ENCODE measurements at regions not wholly inside any gene's neighbourhood (a gene's known extent, or its start where the extent isn't known, plus 50 kb on each side); places are given as distances from the start of the nearest gene placed in this dataset.

DNA sequence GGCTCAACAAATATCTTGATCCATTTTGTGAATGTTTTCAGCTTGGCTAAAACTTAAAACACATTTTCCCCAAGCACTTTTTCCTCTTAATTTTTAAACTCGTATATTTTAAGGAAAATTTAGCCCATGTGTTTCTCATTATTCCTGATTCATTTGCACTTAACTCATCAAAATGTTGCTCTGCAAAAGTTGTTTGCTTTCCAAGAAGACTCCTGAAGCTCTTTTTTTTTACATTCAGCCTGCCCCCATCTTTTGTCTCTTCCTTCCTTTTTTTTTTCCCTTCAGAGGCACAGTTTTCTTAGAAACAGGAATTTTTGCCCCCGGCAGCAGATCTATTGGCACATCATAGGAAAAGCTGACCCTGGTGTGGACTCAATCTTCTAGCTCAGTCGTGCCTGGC, 155.0 kb upstream of the SALL1 start:
- TF ChIP-seq POLR2A (IDR thresholded peaks at IDR 0.05; ENCODE audit: borderline replicate concordance, extremely low read depth, insufficient read depth, insufficient read length) = no peak
- TF ChIP-seq CTCF (IDR thresholded peaks at IDR 0.05 in 2 of 3, conservative IDR thresholded peaks at IDR 0.05 in 1 of 3; ENCODE audit: borderline replicate concordance in 1 of 3, insufficient read depth in 1 of 3, low read depth in 2 of 3, low read length in 2 of 3) = no peak
- TF ChIP-seq CBX3 (IDR thresholded peaks at IDR 0.05; ENCODE audit: low read depth) = no peak
- no peak for TF ChIP-seq ZNF274 (IDR thresholded peaks at IDR 0.05; ENCODE audit: low read depth, low read length)
- no peak for TF ChIP-seq YY1 (IDR thresholded peaks at IDR 0.05; ENCODE audit: extremely low read depth, insufficient replicate concordance, low read depth, low read length)
- TF ChIP-seq EZH2 (IDR thresholded peaks at IDR 0.05) = no peak
- TF ChIP-seq, protein P1, sequence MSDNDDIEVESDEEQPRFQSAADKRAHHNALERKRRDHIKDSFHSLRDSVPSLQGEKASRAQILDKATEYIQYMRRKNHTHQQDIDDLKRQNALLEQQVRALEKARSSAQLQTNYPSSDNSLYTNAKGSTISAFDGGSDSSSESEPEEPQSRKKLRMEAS (IDR thresholded peaks at IDR 0.05) = no peak
- TF ChIP-seq, protein P2, sequence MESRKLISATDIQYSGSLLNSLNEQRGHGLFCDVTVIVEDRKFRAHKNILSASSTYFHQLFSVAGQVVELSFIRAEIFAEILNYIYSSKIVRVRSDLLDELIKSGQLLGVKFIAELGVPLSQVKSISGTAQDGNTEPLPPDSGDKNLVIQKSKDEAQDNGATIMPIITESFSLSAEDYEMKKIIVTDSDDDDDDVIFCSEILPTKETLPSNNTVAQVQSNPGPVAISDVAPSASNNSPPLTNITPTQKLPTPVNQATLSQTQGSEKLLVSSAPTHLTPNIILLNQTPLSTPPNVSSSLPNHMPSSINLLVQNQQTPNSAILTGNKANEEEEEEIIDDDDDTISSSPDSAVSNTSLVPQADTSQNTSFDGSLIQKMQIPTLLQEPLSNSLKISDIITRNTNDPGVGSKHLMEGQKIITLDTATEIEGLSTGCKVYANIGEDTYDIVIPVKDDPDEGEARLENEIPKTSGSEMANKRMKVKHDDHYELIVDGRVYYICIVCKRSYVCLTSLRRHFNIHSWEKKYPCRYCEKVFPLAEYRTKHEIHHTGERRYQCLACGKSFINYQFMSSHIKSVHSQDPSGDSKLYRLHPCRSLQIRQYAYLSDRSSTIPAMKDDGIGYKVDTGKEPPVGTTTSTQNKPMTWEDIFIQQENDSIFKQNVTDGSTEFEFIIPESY (IDR thresholded peaks at IDR 0.05; ENCODE audit: extremely low read depth, insufficient replicate concordance, low read length) = no peak
